GM10248 (cell line): ENCODE measurements at regions not wholly inside any gene's neighbourhood (a gene's known extent, or its start where the extent isn't known, plus 50 kb on each side); places are given as distances from the start of the nearest gene placed in this dataset.

Experiments used
- CTCF ChIA-PET: fragments of 300-600 bp; sonication (Branson Sonifier 250); formaldehyde crosslinking; extraction: SDS; loops from one replicate; lab custom pipeline; 2021; ENCODE audit warnings: antibody characterized with exemption; lab: Yijun Ruan, JAX
- POLR2A ChIA-PET: fragments of 350-650 bp; sonication (Branson Sonifier 250); formaldehyde crosslinking; extraction: SDS; loops from one replicate; lab custom pipeline; 2020; ENCODE audit warnings: antibody characterized with exemption; lab: Yijun Ruan, JAX
- DNase-seq: peaks from one replicate; pipeline ENCODE4 v3.0.0; 2012; ENCODE audit errors: extremely low spot score
- TF ChIP-seq, protein P1 (sequence below): IDR thresholded peaks from 2 replicates; pipeline ENCODE4 v1.5.1; 2012; ENCODE audit warnings: mild to moderate bottlenecking, low read depth; ENCODE audit errors: extremely low read depth, missing control alignments, control extremely low read depth

DNA sequence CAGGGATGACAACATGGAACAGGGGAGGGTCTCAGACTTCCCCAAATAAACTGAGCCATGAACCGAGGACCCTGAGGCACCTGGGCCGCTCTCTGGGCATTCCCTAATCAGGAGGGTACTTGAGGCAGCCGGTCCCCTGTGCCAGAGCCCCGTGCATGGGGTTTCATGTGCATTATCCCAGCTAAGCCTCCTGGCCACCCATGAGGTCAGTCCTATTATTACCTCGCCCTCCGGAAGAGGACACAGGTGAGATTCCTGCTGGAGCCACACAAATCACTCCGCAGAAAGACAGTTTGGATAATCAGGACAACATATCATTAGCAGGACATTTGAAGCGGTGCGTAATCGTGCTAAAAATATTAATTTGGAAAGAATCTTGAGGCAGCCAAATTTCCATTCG, 274.0 kb downstream of the PARN start:
- TF ChIP-seq, protein P1, sequence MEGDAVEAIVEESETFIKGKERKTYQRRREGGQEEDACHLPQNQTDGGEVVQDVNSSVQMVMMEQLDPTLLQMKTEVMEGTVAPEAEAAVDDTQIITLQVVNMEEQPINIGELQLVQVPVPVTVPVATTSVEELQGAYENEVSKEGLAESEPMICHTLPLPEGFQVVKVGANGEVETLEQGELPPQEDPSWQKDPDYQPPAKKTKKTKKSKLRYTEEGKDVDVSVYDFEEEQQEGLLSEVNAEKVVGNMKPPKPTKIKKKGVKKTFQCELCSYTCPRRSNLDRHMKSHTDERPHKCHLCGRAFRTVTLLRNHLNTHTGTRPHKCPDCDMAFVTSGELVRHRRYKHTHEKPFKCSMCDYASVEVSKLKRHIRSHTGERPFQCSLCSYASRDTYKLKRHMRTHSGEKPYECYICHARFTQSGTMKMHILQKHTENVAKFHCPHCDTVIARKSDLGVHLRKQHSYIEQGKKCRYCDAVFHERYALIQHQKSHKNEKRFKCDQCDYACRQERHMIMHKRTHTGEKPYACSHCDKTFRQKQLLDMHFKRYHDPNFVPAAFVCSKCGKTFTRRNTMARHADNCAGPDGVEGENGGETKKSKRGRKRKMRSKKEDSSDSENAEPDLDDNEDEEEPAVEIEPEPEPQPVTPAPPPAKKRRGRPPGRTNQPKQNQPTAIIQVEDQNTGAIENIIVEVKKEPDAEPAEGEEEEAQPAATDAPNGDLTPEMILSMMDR, result no peak
- no peak for DNase-seq
- POLR2A ChIA-PET, result no interaction called here
- CTCF ChIA-PET, result interaction anchor here (1.3 to 2.5 kb wide), 2 partner anchors 8 to 46 kb away, joined by 4 to 9 read pairs; no protein-coding TSS in a partner anchor

DNA sequence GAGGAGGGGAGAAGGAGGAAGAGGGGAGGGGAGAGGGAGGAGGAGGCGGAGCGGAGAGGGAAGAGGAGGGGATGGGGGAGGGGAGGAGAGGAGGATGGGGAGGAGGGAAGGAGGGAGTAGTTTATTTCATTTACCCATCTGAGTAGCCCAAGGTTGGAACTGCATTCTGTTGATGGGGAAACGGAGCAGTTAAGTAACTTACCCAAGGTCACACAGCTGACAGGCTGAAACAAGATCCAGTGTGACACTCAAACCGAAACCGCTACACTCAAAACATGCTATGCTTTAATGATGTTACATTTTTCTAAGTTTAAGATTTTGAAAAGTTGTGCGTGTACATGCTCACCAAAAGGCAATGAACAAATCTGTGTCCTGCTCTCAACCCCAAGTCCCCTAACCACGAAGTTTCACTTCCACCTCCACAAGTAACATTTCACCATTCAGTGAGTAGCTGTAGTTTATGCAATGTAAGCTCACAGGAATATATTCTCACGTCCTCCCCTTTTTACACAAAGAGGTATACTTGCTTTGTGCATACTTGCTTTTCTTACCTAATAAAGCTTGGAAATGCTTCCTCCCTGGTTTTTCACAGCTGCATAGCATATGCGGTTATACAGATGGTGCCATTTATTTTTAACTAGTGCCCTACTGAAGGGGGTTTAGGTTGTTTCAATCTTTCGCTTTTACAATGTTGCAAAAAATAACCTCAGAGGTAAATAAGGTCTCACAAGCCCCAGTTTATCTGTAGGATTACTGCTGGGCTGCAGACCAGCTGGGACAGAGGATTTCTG, 275.3 kb downstream of the PARN start:
- TF ChIP-seq, protein P1, result no peak

DNA sequence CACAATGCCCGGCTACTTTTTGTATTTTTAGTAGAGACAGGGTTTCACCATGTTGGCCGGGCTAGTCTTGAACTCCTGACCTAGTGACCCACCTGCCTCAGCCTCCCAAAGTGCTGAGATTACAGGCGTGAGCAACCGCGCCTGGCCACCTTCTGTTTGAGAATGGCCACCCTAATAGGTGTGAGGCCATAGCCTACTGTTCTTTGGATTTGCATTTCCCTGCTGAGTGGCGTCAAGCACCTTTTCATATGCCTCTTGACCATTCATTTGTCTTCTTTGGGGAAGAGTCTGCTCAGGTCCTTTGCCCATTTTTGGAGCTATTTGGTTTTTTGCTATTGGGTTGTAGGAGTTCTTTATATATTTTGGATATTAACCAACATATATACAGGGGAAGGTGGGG, 276.7 kb downstream of the PARN start:
- ChIA-PET POLR2A (no interaction called here), CTCF (interaction anchor here (1.5 kb wide), 1 partner anchor 57 kb away, joined by 3 read pairs; no protein-coding TSS in a partner anchor)

More for the DNA sequence above, 275.3 kb downstream of the PARN start:
- ChIA-PET POLR2A (interaction anchor here (1.2 kb wide), 1 partner anchor 44 kb away, joined by 4 read pairs; no protein-coding TSS in a partner anchor), CTCF (interaction anchor here (0.6 to 2.5 kb wide), 4 partner anchors 24 to 104 kb away, joined by 3 to 9 read pairs (median 3); no protein-coding TSS in a partner anchor)
- peak; percentile 77 for DNase-seq

DNA sequence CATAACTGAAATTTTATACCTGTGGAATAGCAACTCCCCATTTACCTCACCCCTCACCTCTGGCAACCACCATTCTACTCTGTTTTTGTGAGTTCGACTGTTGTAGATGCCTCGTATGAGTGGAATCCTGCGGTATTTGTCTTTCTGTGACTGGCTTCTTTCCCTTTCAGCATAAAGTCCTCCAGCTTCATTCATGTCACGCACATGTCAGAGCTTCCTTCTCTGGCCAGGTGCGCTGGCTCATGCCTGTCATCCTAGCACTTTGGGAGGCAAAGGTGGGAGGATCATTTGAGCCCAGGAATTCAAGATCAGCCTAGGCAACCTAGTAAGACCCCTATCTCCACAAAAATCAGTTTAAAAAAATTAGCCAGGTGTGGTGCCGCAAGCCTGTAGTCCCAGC, 278.4 kb downstream of the PARN start:
- DNase-seq, result no peak
- ChIA-PET POLR2A (interaction anchor here (0.5 to 0.7 kb wide), 2 partner anchors 35 to 258 kb away, joined by 4 to 5 read pairs; no protein-coding TSS in a partner anchor), CTCF (no interaction called here)
- TF ChIP-seq, protein P1, result no peak

More for the DNA sequence above, 276.7 kb downstream of the PARN start:
- no peak for DNase-seq
- TF ChIP-seq, protein P1, result no peak

DNA sequence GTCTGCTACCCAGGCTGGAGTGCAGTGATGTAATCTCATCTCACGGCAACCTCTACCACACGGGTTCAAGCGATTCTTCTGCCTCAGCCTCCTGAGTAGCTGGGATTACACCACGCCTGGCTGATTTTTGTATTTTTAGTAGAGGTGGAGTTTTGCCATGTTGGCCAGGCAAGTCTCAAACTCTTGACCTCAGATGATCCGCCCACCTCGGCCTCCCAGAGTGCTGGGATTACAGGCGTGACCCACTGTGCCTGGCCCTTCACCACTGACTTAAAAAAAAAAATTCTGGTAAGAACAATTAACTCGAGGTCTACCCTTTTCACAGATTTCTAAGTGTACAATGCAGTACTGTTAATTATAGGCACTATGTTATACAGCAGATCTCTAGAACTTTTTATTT, 279.4 kb downstream of the PARN start:
- TF ChIP-seq, protein P1, result no peak
- CTCF ChIA-PET, result no interaction called here
- DNase-seq, result no peak
- POLR2A ChIA-PET, result no interaction called here

DNA sequence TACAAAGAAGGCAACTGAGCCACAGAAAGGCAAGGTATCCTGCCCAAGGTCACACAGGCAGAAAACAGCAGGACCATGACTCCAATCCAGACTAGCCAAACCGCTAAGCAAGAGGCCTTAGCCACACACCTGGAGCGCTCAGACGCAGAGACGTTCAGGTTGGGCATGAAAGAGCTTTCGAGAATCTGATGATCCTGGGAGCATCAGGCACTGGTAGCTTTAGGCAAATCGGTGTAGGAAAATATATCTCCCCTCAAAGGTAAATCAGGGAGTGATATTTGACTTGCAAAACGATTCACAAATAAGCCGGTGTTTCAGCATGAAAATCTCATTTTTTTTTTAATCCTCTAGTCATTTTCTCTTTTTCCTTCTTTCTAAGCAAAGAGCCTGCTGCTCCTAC, 279.0 kb downstream of the MRTFB start:
- ChIA-PET POLR2A (no interaction called here), CTCF (no interaction called here)
- TF ChIP-seq, protein P1, result no peak
- no peak for DNase-seq
